HG03571 (cell line): ENCODE measurements at regions not wholly inside any gene's neighbourhood (a gene's known extent, or its start where the extent isn't known, plus 50 kb on each side); places are given as distances from the start of the nearest gene placed in this dataset.
"Not testable (repeated sequence)": the region's sequence is repeated elsewhere in the genome, so short reads cannot be mapped to it uniquely, and the experiment has no call there.

Source experiments
- ATAC-seq: cut with Tn5 transposase; IDR thresholded peaks from one replicate; pipeline ENCODE4 v1.9.1; 2021; ENCODE audit not compliant: unreplicated experiment

DNA sequence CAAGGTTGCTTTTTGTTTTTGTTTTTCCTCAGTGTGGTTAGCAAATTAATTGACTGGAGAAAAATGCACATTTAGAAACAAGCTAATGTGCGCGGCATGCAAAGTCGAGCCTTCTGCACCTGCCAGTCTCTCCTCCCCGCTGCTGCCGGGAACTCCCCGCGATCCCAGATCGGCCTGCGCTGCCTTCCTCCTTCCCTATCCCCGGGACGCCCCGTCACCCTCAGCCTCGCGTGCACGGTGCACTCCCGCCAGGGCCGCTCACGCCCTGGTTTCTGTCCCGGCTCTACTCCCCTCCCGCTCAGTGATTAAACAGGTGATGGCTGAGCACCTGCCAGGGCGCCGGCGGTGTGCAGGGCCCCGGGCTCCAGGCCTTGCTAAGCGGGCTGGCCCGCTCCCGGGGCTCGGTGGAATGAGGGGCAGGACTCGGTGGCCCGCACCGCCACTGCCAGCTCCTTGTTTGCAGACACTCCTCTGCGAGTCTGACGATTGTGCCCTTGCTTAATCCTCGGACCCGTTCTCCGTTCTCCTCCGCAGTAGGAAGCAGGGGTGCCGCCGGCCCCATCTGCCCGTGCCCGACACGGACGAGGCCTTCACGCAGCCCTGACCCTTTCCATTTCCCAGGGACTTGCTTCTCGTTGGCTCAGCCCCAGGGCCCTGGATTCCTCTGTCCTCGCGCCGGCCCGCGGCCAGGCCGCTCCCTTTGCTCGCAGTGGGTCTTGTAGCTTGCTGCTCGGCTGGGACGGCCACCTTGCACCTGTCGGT lies 143.4 kb downstream of the TRIML1 start:
- ATAC-seq, result no peak

DNA sequence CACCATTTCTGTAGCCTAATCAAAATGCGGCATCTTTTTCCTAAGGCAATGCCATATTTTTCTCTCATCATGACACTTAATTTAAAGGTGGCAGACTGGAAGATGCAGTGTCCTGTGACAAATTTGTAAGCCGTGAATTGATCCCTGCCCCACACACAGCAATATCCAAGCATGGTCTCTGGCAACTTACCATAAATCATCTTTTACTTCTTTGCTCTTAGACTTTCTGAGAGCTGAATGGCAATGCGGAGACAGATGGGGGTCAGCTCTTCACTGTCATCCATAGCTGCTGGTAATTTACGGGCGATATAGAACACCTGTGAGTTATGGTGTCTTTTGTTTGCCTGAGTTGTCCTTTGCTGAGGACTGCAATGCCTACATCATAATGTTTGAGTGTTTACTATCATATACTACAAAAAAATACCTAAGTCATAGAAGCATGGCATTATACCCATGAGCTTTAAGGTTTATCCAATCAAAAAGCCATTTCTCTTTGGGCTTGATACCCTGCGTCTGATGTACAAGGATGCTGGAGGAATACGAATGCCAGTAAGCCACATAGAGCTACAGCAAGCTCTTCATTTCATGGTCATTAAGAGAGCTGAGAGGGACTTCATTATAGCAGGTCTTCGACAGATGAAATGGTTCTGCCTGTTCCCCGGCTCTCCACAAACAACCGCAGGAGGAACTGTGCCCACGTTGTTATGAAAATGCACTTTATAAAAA lies 148.1 kb downstream of the TRIML1 start:
- no peak for ATAC-seq

DNA sequence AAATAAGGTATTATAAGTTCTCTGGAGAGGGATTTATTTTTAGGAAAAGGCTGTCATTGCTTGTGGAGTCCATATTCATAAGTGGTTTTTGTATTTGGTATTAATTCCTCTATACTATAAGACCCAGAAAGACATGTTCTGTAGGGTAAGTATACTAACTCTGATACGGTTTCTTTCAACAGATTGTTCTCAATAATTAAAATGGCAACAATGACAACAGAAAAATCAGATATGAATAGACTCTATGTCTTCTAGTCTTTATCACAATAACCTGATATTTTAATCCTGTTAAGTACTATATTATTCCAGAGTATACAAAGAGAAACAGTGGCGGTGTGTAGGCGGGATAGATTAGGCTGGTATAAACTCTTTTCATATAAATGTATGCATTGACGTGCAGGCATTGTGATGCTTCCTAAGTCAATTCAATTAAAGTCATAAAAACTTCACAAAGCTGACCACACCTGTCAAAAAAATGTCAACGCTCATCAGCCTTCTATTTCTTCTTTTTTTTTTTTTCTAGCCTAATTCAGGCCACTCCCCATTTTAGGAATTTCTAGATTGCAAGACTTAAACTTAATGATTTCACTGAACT lies 150.4 kb downstream of the TRIML1 start:
- ATAC-seq, result no peak

DNA sequence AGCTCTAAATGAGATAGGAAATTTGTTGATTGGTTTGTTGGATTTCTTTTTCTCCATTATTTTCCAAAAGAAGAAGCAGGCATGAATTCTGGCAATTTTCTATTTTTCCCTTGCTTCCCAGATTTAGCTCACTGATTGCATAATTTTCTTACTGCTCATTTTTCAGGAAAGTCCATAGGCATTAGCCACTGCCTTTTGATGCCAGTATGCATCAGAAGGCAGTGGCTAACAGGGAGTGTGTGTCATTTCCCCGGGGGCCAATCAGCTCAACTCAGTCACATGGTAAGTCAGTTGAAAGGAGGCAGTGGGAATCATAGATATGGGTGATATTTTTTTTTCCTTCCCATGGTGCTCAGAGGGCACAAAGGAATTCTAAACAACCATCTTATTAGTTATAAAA lies 156.7 kb downstream of the TRIML1 start:
- ATAC-seq, result no peak

DNA sequence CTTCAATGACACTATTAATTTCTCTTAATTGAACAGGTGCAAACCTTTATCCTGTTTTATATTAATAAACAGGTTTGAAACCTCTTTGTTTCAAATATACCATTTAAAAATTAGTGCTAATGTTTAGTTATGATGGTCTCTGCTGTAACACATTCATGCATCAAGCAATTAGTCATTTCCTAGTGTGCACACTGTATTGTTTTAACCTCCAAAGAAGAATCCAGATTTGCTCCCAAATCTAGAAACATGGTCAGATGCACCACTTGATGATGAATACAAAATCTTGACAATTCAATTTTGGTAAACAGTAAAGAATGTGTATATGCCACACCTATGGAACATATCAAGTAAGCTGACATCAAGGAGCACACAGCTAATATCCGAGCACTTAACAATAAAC lies 157.1 kb downstream of the TRIML1 start:
- ATAC-seq, result no peak

DNA sequence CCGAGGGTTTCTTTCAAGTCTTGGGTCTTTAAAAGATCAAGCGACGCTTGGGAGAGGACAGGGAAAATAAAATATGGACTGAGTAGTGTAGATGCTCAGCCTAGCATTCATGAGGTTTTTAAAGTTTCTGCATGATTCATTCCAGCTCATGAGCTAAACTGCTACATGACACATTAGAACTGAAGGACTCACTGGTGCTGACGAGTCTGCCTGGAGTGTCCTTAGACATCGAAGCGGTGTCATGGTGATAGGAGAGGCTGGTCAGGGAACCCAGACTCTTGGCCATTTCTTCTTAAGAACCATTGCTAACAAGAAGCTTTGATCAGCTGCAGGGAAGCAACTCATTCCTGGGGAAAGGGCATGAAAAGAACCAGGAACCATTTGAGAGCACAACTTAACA lies 158.6 kb downstream of the TRIML1 start:
- ATAC-seq, result no peak

DNA sequence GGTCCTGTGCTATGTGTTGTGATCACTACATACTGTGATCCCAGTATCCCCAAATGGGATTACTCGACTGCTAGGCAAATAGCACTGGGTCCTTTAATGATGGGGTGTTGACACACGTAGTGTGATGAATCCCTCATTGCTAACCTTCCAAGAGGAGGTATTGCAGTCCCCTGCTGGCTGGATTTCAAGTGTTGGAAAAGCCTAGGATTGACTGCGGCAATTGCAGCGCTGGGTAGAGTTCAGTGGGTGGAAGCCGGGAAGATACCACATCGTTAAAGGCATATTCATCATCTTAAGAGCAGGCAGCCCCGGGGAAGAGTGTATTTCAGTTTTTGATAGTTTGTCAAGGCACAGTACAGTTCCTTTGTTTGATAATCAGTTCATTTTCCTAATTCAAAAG lies 159.9 kb downstream of the TRIML1 start:
- no peak for ATAC-seq

DNA sequence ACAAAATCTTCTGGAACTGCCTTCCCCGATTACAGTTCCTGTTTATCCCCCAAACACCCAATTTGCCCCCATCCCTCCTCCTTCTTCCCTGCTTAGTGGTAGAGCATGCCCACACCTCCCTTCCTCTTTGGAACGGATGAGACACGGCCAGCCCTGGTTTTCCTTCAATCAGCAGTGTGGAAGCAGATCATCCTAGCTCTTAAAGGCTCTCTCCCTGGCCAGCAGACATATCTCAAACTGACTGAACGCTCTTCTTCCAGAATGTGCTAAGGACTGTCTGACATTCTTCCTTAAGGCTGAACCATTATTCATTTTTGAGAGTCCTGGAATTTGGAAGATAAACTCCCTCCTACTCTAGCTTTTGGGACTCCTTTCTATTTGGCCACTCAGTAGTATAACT lies 161.1 kb downstream of the TRIML1 start:
- ATAC-seq, result no peak

DNA sequence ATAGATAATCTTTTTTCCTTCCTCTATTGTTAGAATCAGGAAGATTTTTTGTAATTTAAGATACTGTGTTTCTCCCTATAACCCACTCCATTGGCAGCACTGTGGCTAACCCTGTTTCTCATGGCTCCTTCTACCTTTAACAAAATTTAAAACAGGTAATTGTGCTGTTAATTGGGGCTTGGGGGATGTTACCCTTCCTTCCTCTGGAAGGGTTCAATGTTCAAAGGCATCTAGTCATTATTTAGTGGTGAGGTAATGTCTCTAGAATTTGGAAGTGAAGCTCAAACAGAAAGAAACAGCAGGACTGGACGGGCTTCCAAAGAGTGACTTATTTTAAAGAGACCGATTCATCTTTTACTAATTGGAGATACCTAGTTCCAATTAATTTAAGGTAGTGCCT lies 166.4 kb downstream of the TRIML1 start:
- ATAC-seq, result no peak

DNA sequence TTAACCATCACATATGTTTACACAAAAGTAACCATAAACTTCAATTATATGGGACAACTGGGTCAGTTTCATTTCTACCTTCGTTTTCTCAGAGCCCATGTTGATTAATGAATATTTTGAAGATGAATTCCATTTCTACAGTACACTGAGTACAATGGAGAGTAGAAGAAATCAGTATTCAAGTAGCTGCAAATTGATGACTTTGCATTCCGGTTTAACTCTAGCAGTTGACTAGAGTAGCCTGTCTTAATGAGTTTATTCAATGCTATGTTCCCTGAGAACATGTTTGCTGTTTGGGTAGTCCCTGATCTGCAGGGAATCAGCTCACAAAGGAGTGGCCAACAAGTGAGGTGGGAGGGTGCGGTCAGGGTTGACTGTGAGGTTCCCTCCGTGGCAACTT lies 168.3 kb downstream of the TRIML1 start:
- no peak for ATAC-seq

DNA sequence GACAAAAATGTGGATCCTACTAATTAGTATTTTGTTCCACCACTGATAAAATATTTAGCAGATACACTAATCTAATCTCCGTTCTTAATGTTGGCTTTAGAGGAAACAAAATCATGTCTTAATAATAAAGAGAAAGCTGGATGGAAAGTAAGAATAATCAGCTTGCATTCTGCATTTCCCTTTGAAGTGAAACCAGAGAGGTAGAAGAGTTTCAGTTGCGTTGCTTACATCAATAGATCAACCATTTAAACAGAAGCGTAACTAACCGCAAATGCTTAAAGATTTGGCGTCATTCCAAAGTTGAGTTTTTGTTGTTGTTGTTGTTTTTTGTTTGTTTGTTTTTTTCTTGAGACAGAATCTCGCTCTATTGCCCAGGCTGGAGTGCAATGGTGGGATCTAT lies 168.9 kb downstream of the TRIML1 start:
- no peak for ATAC-seq

DNA sequence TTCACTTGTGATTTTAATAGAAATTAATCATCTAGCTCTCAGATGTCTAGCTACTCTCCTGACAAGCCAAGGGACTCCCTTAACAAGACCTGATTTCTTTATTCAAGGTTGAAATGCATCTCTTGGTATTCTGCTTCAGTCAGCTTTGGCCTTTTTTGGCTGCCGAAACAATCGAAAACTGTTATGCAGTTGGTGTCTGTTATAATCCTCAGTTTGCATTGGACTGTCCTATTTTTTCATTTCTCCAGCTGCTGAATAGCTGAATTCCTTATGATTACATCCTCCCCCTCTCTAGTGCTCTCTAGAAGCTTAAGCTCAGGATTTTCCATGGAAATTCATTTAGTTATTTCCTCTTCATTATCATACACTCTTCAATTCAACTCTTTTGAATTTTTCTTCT lies 177.2 kb downstream of the TRIML1 start:
- ATAC-seq, result no peak

DNA sequence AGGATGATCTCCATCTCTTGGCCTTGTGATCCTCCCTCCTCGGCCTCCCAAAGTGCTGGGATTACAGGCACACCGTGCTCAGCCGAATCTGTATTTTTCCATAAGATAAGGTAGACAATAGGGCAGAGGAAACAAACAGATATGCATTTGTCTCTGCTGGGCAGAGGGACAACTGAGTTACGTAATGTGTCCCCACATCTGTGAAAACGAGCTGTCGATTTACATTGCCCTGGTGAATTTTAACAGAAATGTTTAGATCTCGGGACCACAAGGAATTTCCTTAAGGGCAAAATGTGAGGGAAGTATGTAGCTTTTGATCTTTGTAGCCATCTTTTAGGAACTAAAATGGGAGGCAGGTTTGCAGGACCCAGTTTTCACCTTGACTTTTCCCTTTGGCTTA lies 189.7 kb downstream of the TRIML1 start:
- no peak for ATAC-seq

DNA sequence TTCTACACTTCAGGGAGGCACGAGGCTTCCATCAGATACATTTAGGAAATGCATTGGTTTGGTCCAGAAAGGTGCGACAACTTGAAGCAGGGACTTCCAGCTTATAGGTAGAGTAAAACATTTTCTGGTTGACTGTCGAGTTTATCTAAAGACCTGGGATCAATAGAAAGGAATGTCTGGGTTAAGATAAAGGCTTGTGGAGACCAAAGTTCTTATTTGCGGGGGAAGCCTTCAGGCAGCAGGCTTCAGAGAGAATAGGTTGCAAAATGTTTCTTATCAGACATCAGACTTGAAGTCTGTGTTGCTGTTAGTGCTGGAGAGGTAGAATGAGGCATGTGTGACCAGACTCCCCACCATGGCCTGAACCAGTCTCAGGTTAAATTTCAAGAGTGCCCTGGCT lies 190.3 kb downstream of the TRIML1 start:
- no peak for ATAC-seq

DNA sequence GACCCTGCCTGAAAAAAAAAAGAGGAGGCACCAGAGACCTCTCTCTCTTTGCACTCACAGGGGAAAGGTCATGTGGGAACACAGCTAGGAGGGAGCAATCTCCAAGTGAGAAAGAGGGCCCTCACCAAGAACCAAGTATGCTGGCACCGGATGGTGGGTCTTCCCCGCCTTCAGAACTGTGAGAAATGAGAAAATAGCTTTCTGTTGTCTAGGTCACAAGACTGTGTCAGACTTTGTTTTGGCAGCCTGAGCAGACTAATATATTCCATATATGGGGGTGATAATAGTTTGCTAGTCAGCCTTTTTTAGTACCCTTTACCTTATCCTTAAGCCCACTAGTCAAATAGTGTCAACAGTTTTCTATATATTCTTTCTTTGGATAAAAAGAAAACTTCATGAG lies 193.0 kb downstream of the TRIML1 start:
- no peak for ATAC-seq

DNA sequence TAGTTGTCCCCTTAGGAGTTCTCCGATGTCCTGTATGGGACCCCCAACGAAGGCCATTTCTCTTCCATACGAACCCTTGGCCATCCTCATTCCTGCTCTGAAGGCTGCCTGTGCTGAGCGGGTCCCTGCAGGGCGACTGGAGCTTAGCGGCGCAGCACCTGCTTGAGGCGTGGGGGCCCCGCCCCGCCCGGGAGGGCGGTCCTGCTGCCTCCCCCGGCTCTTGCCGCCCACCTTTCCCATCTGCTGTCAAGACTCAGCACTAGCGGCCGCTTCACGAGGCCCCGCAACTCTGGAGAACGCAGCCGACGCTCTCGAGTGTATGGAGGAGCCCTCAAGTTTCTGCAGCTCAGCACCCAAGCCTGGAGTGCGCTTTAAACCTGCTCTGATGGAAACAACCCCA lies 197.7 kb downstream of the TRIML1 start:
- no peak for ATAC-seq

DNA sequence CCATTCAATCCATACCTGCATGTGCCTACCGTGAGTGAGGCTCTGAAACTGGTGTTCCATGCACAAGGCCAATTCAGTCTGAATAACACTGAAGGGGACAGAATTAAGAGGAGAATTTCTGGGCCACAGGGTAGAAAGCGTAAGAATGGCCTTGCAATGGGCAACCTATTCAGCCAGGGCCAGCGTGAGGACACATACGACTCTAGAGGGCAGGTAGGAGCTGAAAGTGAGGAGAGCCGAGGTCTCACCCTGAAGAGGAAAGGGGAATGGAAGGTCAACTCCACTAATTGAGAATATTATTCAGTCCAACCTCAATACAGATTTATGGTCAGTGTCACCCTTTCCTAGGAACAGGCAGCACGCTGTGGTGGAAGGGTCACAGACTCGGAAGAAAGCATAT lies 202.2 kb downstream of the TRIML1 start:
- no peak for ATAC-seq

DNA sequence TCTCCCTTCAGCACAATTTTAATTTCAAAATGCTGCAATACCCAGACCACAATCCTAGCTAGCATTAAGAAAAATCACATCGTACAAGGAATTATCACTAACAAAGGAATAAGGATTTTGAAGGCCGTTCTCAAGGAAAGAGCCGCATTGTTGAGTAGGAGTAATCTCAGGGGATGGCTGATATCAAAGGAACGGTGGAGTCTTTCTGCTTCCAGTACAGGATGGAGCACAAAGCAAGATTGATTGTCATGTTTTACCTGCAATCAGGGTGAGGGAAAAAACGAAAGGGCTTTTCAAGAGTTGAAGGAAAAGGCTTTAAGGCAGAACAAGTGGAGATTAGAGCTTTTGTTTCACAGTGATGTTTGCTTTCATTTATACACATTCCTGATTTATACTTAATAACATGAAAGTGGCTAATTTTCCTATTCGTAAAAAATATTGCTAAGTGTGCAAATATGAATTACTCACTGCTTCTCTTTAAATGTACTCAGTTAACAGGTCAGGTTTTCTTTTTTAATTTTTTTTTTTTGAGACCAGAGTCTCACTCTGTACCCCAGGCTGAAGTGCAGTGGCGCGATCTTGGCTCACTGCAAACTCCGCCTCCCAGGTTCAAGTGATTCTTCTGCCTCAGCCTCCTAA lies 207.0 kb downstream of the TRIML1 start:
- no peak for ATAC-seq

DNA sequence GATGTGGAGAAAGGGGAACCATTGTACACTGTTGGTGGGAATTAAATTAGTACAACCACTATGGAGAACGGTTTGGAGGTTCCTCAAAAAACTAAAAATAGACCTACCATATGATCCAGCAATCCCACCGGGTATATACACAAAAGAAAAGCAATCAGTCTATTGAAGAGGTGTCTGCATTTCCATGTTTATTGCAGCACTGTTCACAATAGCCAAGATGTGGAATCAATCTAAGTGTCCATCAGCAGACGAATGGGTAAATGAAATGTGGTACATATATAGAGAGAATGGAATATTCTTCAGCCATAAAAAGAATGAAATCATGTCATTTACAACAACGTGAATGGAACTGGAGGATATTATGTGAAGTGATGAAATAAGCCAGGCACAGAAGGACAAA lies 208.1 kb downstream of the TRIML1 start:
- no peak for ATAC-seq

DNA sequence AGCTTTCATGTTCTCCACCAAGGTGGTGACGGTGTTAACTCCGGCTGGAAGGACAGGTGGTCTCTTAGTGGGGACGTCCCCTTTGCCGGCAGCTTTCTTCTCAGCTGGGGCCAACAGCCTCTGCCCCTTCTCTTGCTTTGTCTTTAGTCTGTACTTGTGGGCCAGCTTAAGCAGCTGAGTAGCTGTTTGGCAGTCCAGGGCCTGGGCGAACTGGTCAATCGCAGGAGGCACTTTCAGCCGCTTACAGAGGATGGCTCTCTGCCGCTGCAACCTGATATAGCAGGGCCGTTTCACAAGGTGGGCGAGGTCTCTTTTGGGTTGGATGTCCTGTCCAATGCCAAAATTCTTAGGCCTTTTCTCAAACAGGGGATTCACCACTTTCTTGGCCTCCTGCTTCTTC lies 210.3 kb downstream of the TRIML1 start:
- not testable (repeated sequence) for ATAC-seq

DNA sequence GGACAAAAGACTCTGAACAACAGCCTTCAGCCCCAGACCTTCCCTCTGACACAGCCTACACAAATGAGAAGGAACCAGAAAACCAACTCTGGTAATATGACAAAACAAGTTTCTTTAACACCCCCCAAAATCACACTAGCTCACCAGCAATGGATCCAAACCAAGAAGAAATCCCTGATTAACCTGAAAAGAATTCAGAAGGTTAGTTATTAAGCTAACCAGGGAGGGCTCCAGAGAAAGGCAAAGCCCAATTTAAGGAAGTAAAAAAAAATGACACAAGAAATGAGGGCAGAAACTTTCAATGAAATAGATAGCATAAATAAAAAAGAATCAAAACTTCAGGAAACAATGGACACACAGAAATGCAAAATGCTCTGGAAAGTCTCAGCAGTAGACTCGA lies 224.0 kb downstream of the TRIML1 start:
- ATAC-seq, result no peak

DNA sequence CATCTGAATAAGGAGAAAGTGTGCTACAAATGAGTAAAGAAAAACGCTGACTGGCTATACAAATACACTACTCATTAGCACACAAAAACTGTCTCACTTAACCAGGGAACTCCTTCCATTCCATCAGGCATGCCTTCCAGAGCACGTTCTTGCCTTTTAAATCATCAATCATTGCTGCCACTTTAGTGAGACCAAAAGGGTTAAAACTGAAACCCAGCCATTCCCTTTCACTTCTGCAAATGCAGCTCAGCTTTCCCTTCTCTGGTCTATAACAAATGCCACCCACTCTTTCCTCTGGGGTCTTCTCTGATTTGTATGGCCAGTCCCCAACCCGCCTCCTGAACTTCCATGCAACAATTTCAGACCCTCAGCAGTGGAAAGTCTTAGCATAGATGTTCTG lies 231.5 kb downstream of the TRIML1 start:
- ATAC-seq, result no peak
